GM21723 (cell line): ENCODE measurements at regions not wholly inside any gene's neighbourhood (a gene's known extent, or its start where the extent isn't known, plus 50 kb on each side); places are given as distances from the start of the nearest gene placed in this dataset.

Source experiments
- ATAC-seq: cut with Tn5 transposase; IDR thresholded peaks from one replicate; pipeline ENCODE4 v1.9.1; 2021; ENCODE audit warnings: mild to moderate bottlenecking, moderate library complexity; ENCODE audit not compliant: unreplicated experiment

- no peak for ATAC-seq
These were observed 110.1 kb upstream of the UQCRFS1 start for GRCh38 chr19:29323021-29323430.

- no peak for ATAC-seq
These were observed 110.7 kb upstream of the UQCRFS1 start for GRCh38 chr19:29323440-29324290.

- ATAC-seq: no peak
These were observed 111.3 kb upstream of the UQCRFS1 start for GRCh38 chr19:29324291-29324680.

- no peak for ATAC-seq
These were observed 111.8 kb upstream of the UQCRFS1 start for GRCh38 chr19:29324717-29325116.

GRCh38 chr19:29325241-29325975, 112.5 kb upstream of the UQCRFS1 start:
- ATAC-seq: no peak

- no peak for ATAC-seq
These were observed 113.4 kb upstream of the UQCRFS1 start for GRCh38 chr19:29326351-29326750.

GRCh38 chr19:29326849-29327840, 114.2 kb upstream of the UQCRFS1 start:
- no peak for ATAC-seq

- ATAC-seq: no peak
These were observed 115.6 kb upstream of the UQCRFS1 start for GRCh38 chr19:29328586-29328985.

- ATAC-seq: no peak
These were observed 116.6 kb upstream of the UQCRFS1 start for GRCh38 chr19:29329460-29330134.

- no peak for ATAC-seq
These were observed 123.5 kb upstream of the UQCRFS1 start for GRCh38 chr19:29336425-29336824.

GRCh38 chr19:29337029-29337428, 124.1 kb upstream of the UQCRFS1 start:
- ATAC-seq: no peak

GRCh38 chr19:29338480-29338879, 125.5 kb upstream of the UQCRFS1 start:
- no peak for ATAC-seq

GRCh38 chr19:29342721-29343120, 129.8 kb upstream of the UQCRFS1 start:
- ATAC-seq: no peak

- no peak for ATAC-seq
These were observed 151.3 kb upstream of the UQCRFS1 start for GRCh38 chr19:29364224-29364726.

- ATAC-seq: no peak
These were observed 152.0 kb upstream of the UQCRFS1 start for GRCh38 chr19:29364999-29365398.

- ATAC-seq: no peak
These were observed 153.0 kb upstream of the UQCRFS1 start for GRCh38 chr19:29365836-29366417.

GRCh38 chr19:29366757-29367156, 153.8 kb upstream of the UQCRFS1 start:
- ATAC-seq: no peak

- no peak for ATAC-seq
These were observed 154.9 kb upstream of the UQCRFS1 start for GRCh38 chr19:29367791-29368222.

- no peak for ATAC-seq
These were observed 155.5 kb upstream of the VSTM2B start for GRCh38 chr19:29370276-29370675.
